HepG2 (cell line): ENCODE measurements at regions not wholly inside any gene's neighbourhood (a gene's known extent, or its start where the extent isn't known, plus 50 kb on each side); places are given as distances from the start of the nearest gene placed in this dataset.

ENCODE experiments used
- ATAC-seq: fragments of 200-7000 bp; cut with Tn5 transposase; 3 replicates; pipeline ENCODE4 v1.9.1; 2020; ENCODE audit warnings: mild to moderate bottlenecking, moderate library complexity
- BruUV-seq: library from RNA; stranded (reverse); fragments of 400-500 nt; replicated peaks from 2 replicates; lab custom pipeline; 2021; lab: Mats Ljungman, UMichigan
- CTCF ChIA-PET: fragments of 300-600 bp; formaldehyde crosslinking; extraction: SDS; loops from one replicate; lab custom pipeline; 2021; ENCODE audit warnings: low total read pairs, inconsistent platforms, low intra/inter-chr PET ratio; lab: Yijun Ruan, JAX
- POLR2A ChIA-PET: fragments of 350-600 bp; sonication (Branson Sonifier 250); formaldehyde crosslinking; loops from one replicate; lab custom pipeline; 2020; ENCODE audit warnings: antibody characterized with exemption, inconsistent platforms; lab: Yijun Ruan, JAX
- DNase-seq: peaks from one replicate; pipeline ENCODE4 v3.0.0-alpha.2; 2015; ENCODE audit warnings: low spot score
- FAIRE-seq: peaks from 3 replicates; lab custom pipeline; 2011; peaks lifted over from hg19 to GRCh38; lab: Jason Lieb, UNC
- H2AFZ ChIP-seq: one replicate; pipeline ENCODE4 v1.6.1; 2011; ENCODE audit warnings: low read length, inconsistent platforms
- H3K27ac ChIP-seq: fragments of 300-600 bp; 3 replicates; pipeline ENCODE4 v1.8.0; 2011; ENCODE audit warnings: mixed run types, mild to moderate bottlenecking, mixed read lengths, low read length, inconsistent platforms; ENCODE audit not compliant: insufficient read depth; ENCODE audit errors: extremely low read length
- H3K27me3 ChIP-seq, 2 experiments: fragments of 200-600 bp in 1 of 2; 2 replicates in 1 of 2; 3 replicates in 1 of 2; pipeline versions ENCODE4 v1.6.0 to v1.8.0; 2011; ENCODE audit warnings: low read length in 2 of 2, mild to moderate bottlenecking in 2 of 2, moderate library complexity in 2 of 2, inconsistent platforms in 1 of 2; ENCODE audit not compliant: insufficient read depth in 2 of 2, control insufficient read depth in 1 of 2
- H3K36me3 ChIP-seq, 2 experiments: fragments of 200-600 bp in 1 of 2; replicated peaks in 1 of 2; 2 replicates in 1 of 2; 3 replicates in 1 of 2; pipeline versions ENCODE4 v1.5.1 to v1.8.0; 2011; ENCODE audit warnings: low read length in 2 of 2, inconsistent platforms in 1 of 2; ENCODE audit not compliant: insufficient read depth in 2 of 2, control insufficient read depth in 1 of 2
- H3K4me1 ChIP-seq: 2 replicates; pipeline ENCODE4 v1.5.1; 2012; ENCODE audit warnings: low read length, inconsistent platforms; ENCODE audit not compliant: insufficient read depth
- H3K4me2 ChIP-seq: 2 replicates; pipeline ENCODE4 v1.6.0; 2011; ENCODE audit warnings: low read depth, low read length, inconsistent platforms
- H3K4me3 ChIP-seq, 3 experiments: fragments of 200-600 bp in 1 of 3; sonication (generic), shearing (Covaris generic) in 1 of 3; replicated peaks in 1 of 3; 2 replicates each; pipeline ENCODE4 v1.5.1; 2011 to 2016; ENCODE audit warnings: low read length in 3 of 3, inconsistent platforms in 2 of 3, low read depth in 2 of 3, mild to moderate bottlenecking in 2 of 3, control low read depth in 1 of 3, mixed read lengths in 1 of 3; ENCODE audit not compliant: insufficient read depth in 1 of 3
- H3K79me2 ChIP-seq: one replicate; pipeline ENCODE4 v1.6.1; 2011; ENCODE audit warnings: low read length, inconsistent platforms; ENCODE audit not compliant: insufficient read depth
- H3K9ac ChIP-seq: 2 replicates; pipeline ENCODE4 v1.6.0; 2011; ENCODE audit warnings: mild to moderate bottlenecking, low read depth, low read length, inconsistent platforms; ENCODE audit not compliant: insufficient read depth
- H3K9me3 ChIP-seq: 2 replicates; pipeline ENCODE4 v1.5.1; 2012; ENCODE audit warnings: mild to moderate bottlenecking, low read length
- H4K20me1 ChIP-seq: 2 replicates; pipeline ENCODE4 v1.6.0; 2011; ENCODE audit warnings: inconsistent platforms, mild to moderate bottlenecking, low read length, moderate library complexity; ENCODE audit not compliant: insufficient read depth
- EED ChIP-seq: sonication (generic); formaldehyde crosslinking; IDR thresholded peaks from 2 replicates; pipeline ENCODE4 v1.5.0; 2020; ENCODE audit warnings: mild to moderate bottlenecking, missing genetic modification reagents
- GZF1 ChIP-seq: sonication (generic); formaldehyde crosslinking; IDR thresholded peaks from 2 replicates; pipeline ENCODE4 v1.5.1; 2020; ENCODE audit warnings: mild to moderate bottlenecking, missing genetic modification reagents
- SMARCC2 ChIP-seq: fragments of 450-650 bp; IDR thresholded peaks from 2 replicates; pipeline ENCODE4 v1.6.1; 2017; ENCODE audit warnings: antibody characterized with exemption, mild to moderate bottlenecking
- SMARCE1 ChIP-seq: fragments of 450-650 bp; IDR thresholded peaks from 2 replicates; pipeline ENCODE4 v1.6.1; 2017; ENCODE audit warnings: borderline replicate concordance
- SOX13 ChIP-seq, 3 experiments: fragments of 450-650 bp in 1 of 3; sonication (generic) in 1 of 3; formaldehyde crosslinking in 1 of 3; IDR thresholded peaks in 2 of 3; conservative IDR thresholded peaks in 1 of 3; 2 replicates each; pipeline versions ENCODE4 v1.5.0 to v1.6.1; 2016 to 2020; ENCODE audit warnings: antibody characterized with exemption in 1 of 3, mild to moderate bottlenecking in 1 of 3, missing compliant biosample characterization in 1 of 3, missing genetic modification reagents in 1 of 3, moderate library complexity in 1 of 3
- ZFX ChIP-seq: sonication (generic); formaldehyde crosslinking; IDR thresholded peaks from 2 replicates; pipeline ENCODE4 v1.4.0; 2020; ENCODE audit warnings: mild to moderate bottlenecking, low read depth, missing genetic modification reagents, moderate library complexity
- ZNF569 ChIP-seq: sonication (generic); formaldehyde crosslinking; IDR thresholded peaks from 2 replicates; pipeline ENCODE4 v1.5.0; 2020; ENCODE audit warnings: mild to moderate bottlenecking, missing genetic modification reagents, moderate library complexity, borderline replicate concordance
- ZNF792 ChIP-seq: IDR thresholded peaks from 2 replicates; pipeline ENCODE4 v1.6.1; 2016
- WGBS: methylation state at CpG from one replicate; pipeline ENCODE4 v1.1.6; 2017; ENCODE audit warnings: low lambda C conversion rate; 5-methylcytosine and 5-hydroxymethylcytosine counted together
- in situ Hi-C: cut with HindIII; loops from 2 replicates; pipeline ENCODE4 v1.10.0; 2017; ENCODE audit warnings: low pct_unique_long_range_greater_than_20kb; ENCODE audit not compliant: extremely low pct_ligation_motif_present
- intact Hi-C: fragments of 100-400 bp; cut with micrococcal nuclease; formaldehyde crosslinking; loops from one replicate; pipeline ENCODE4 v1.10.0; 2022; ENCODE audit not compliant: unreplicated experiment
- TF ChIP-seq, protein P1 (sequence below): sonication (generic); formaldehyde crosslinking; IDR thresholded peaks from 2 replicates; pipeline ENCODE4 v1.8.0; 2022; ENCODE audit warnings: mild to moderate bottlenecking, missing genetic modification reagents
- TF ChIP-seq, protein P2 (sequence below): sonication (generic); formaldehyde crosslinking; conservative IDR thresholded peaks from 2 replicates; pipeline ENCODE4 v1.8.0; 2022; ENCODE audit warnings: mild to moderate bottlenecking, moderate library complexity, missing genetic modification reagents
- TF ChIP-seq, protein P3 (sequence below): sonication (generic); formaldehyde crosslinking; IDR thresholded peaks from 2 replicates; pipeline ENCODE4 v1.8.1; 2022; ENCODE audit warnings: mild to moderate bottlenecking, missing genetic modification reagents
- TF ChIP-seq, protein P4 (sequence below): sonication (generic); formaldehyde crosslinking; IDR thresholded peaks from 2 replicates; pipeline ENCODE4 v1.5.0; 2020; ENCODE audit warnings: mild to moderate bottlenecking, missing genetic modification reagents, borderline replicate concordance

DNA sequence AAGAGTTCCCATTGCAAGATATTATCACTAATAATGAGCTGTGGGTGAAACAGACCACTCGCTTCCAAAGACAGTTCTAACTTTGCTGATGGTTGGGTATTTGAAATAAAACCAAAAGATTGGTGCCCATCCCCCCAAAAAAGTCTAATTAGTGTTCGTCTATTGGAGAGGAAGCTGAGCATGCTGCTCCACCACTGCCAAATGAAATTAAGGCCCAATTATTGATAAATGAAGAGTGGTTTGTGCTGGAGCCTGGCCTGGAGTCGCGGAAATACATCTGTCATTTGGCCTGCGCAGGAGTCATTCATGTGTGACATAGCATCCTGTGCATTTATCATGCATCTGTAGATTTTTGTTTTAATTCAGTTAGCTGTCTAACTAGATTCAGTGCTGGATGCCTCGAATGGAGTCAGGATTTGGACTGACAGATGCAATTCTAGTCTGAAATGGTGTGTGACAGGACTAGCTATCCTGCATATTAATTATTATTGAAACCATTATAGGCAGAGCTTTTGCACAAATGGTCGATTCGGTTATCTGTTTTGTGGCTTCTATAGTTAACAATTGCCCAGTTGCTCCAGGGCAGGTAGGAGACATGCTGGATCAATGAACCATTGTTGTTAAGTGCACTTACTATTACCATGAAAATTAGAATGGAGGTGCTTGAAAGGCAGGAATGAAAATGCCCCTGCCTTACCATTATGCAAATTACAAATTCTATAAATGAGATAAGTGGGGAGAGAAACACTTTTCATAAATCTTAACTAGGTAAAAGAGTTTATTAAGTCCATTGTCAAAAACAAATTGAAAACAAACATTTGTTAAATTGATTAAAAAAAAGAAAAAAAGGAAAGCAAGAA lies 450.4 kb upstream of the TCF4 start:
- Histone ChIP-seq H3K79me2 (no peaks in the 10 kb centered on the region), H3K9me3 (peaks cover 95% of the 10 kb centered on the region), H3K27me3 (no peaks in the 10 kb centered on the region), H3K9ac (no peak overlapping the region), H3K4me1 (no peaks in the 10 kb centered on the region), H2AFZ (no peak overlapping the region), H3K4me3 (no peak overlapping the region), H3K27ac (no peak overlapping the region), H3K4me2 (no peak overlapping the region), H4K20me1 (no peaks in the 10 kb centered on the region), H3K36me3 (no peaks in the 10 kb centered on the region)
- DNase-seq = no peak
- FAIRE-seq = no peak
- ATAC-seq = no peak
- no TSS peak for BruUV-seq
- in situ Hi-C loops = no loop called here
- WGBS = 34% methylated on average over 8 of the region's 8 CpGs
- CTCF ChIA-PET = no interaction called here
- intact Hi-C loops = no loop called here
- POLR2A ChIA-PET = no interaction called here
- TF ChIP-seq, protein P1, sequence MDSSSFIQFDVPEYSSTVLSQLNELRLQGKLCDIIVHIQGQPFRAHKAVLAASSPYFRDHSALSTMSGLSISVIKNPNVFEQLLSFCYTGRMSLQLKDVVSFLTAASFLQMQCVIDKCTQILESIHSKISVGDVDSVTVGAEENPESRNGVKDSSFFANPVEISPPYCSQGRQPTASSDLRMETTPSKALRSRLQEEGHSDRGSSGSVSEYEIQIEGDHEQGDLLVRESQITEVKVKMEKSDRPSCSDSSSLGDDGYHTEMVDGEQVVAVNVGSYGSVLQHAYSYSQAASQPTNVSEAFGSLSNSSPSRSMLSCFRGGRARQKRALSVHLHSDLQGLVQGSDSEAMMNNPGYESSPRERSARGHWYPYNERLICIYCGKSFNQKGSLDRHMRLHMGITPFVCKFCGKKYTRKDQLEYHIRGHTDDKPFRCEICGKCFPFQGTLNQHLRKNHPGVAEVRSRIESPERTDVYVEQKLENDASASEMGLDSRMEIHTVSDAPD (CRISPR knock-in tag) = no peak
- TF ChIP-seq, protein P2, sequence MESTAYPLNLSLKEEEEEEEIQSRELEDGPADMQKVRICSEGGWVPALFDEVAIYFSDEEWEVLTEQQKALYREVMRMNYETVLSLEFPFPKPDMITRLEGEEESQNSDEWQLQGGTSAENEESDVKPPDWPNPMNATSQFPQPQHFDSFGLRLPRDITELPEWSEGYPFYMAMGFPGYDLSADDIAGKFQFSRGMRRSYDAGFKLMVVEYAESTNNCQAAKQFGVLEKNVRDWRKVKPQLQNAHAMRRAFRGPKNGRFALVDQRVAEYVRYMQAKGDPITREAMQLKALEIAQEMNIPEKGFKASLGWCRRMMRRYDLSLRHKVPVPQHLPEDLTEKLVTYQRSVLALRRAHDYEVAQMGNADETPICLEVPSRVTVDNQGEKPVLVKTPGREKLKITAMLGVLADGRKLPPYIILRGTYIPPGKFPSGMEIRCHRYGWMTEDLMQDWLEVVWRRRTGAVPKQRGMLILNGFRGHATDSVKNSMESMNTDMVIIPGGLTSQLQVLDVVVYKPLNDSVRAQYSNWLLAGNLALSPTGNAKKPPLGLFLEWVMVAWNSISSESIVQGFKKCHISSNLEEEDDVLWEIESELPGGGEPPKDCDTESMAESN (CRISPR knock-in tag) = no peak
- TF ChIP-seq ZNF569 (CRISPR knock-in tag) = no peak
- TF ChIP-seq EED (CRISPR knock-in tag) = no peak
- TF ChIP-seq, protein P3, sequence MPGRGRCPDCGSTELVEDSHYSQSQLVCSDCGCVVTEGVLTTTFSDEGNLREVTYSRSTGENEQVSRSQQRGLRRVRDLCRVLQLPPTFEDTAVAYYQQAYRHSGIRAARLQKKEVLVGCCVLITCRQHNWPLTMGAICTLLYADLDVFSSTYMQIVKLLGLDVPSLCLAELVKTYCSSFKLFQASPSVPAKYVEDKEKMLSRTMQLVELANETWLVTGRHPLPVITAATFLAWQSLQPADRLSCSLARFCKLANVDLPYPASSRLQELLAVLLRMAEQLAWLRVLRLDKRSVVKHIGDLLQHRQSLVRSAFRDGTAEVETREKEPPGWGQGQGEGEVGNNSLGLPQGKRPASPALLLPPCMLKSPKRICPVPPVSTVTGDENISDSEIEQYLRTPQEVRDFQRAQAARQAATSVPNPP (CRISPR knock-in tag) = no peak
- no peak for TF ChIP-seq SMARCE1
- TF ChIP-seq SMARCC2 = no peak
- no peak for TF ChIP-seq SOX13 (IDR thresholded peaks at IDR 0.05)
- no peak for TF ChIP-seq SOX13 (CRISPR knock-in tag; conservative IDR thresholded peaks at IDR 0.05 in 1 of 2, IDR thresholded peaks at IDR 0.05 in 1 of 2)
- TF ChIP-seq ZFX (CRISPR knock-in tag) = no peak
- TF ChIP-seq, protein P4, sequence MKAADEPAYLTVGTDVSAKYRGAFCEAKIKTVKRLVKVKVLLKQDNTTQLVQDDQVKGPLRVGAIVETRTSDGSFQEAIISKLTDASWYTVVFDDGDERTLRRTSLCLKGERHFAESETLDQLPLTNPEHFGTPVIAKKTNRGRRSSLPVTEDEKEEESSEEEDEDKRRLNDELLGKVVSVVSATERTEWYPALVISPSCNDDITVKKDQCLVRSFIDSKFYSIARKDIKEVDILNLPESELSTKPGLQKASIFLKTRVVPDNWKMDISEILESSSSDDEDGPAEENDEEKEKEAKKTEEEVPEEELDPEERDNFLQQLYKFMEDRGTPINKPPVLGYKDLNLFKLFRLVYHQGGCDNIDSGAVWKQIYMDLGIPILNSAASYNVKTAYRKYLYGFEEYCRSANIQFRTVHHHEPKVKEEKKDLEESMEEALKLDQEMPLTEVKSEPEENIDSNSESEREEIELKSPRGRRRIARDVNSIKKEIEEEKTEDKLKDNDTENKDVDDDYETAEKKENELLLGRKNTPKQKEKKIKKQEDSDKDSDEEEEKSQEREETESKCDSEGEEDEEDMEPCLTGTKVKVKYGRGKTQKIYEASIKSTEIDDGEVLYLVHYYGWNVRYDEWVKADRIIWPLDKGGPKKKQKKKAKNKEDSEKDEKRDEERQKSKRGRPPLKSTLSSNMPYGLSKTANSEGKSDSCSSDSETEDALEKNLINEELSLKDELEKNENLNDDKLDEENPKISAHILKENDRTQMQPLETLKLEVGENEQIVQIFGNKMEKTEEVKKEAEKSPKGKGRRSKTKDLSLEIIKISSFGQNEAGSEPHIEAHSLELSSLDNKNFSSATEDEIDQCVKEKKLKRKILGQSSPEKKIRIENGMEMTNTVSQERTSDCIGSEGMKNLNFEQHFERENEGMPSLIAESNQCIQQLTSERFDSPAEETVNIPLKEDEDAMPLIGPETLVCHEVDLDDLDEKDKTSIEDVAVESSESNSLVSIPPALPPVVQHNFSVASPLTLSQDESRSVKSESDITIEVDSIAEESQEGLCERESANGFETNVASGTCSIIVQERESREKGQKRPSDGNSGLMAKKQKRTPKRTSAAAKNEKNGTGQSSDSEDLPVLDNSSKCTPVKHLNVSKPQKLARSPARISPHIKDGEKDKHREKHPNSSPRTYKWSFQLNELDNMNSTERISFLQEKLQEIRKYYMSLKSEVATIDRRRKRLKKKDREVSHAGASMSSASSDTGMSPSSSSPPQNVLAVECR = no peak
- no peak for TF ChIP-seq ZNF792 (CRISPR knock-in tag)
- no peak for TF ChIP-seq GZF1 (CRISPR knock-in tag)
